Right atrium auricular region (tissue), 2 donors: ENCODE measurements at regions not wholly inside any gene's neighbourhood (a gene's known extent, or its start where the extent isn't known, plus 50 kb on each side); places are given as distances from the start of the nearest gene placed in this dataset.

Experiments used
- DNase-seq: peaks from one replicate; pipeline ENCODE4 v3.0.0-alpha.2; 2019; ENCODE audit warnings: low spot score
- H3K27ac ChIP-seq, 2 donors: fragments of 200-600 bp; sonication (generic); 1 replicate in 1 of 2; 2 replicates in 1 of 2; pipeline ENCODE4 v1.5.1; 2016 to 2019
- H3K27me3 ChIP-seq, 2 donors: fragments of 200-600 bp; sonication (generic); one replicate each; pipeline versions ENCODE4 v1.5.1 to v1.6.0; 2017 to 2019
- H3K36me3 ChIP-seq: fragments of 200-600 bp; sonication (generic); one replicate; pipeline ENCODE4 v1.5.1; 2016
- H3K4me1 ChIP-seq, 2 donors: fragments of 200-600 bp; sonication (generic); one replicate each; pipeline versions ENCODE4 v1.5.1 to v1.6.0; 2017 to 2019
- H3K4me3 ChIP-seq, 2 donors: fragments of 200-600 bp; sonication (generic); 1 replicate in 1 of 2; 2 replicates in 1 of 2; pipeline ENCODE4 v1.5.1; 2017 to 2019; ENCODE audit warnings: mild to moderate bottlenecking in 1 of 2, moderate library complexity in 1 of 2
- H3K9me3 ChIP-seq, 2 donors: fragments of 200-600 bp; sonication (generic); one replicate each; pipeline ENCODE4 v1.5.1; 2019
- CTCF ChIP-seq, 2 donors: fragments of 200-600 bp; sonication (generic); IDR thresholded peaks; one replicate each; pipeline ENCODE4 v1.5.1; 2019; ENCODE audit warnings: antibody characterized with exemption in 2 of 2

- TF ChIP-seq CTCF (IDR thresholded peaks at IDR 0.05), result no peak
- H3K4me3 ChIP-seq, result no peak overlapping the region
- H3K4me1 ChIP-seq, result no peaks in the 10 kb centered on the region
- no peaks in the 10 kb centered on the region for H3K36me3 ChIP-seq
- DNase-seq, result no peak
- H3K9me3 ChIP-seq, result no peaks in the 10 kb centered on the region
- H3K27me3 ChIP-seq, result no peaks in the 10 kb centered on the region
- H3K27ac ChIP-seq, result no peak overlapping the region
Measured at GRCh38 chr7:152553671-152554317, 118.0 kb upstream of the KMT2C start.

- Histone ChIP-seq H3K27ac (no peak overlapping the region), H3K4me1 (no peaks in the 10 kb centered on the region), H3K36me3 (no peaks in the 10 kb centered on the region), H3K4me3 (no peak overlapping the region), H3K9me3 (no peaks in the 10 kb centered on the region), H3K27me3 (no peaks in the 10 kb centered on the region)
- DNase-seq, result no peak
- TF ChIP-seq CTCF (IDR thresholded peaks at IDR 0.05), result no peak
Measured at GRCh38 chr7:152551304-152552036, 115.7 kb upstream of the KMT2C start.

- H3K4me3 ChIP-seq, result no peak overlapping the region
- no peak overlapping the region for H3K27ac ChIP-seq
- DNase-seq, result no peak
- no peaks in the 10 kb centered on the region for H3K9me3 ChIP-seq
- no peak for TF ChIP-seq CTCF (IDR thresholded peaks at IDR 0.05)
- no peaks in the 10 kb centered on the region for H3K4me1 ChIP-seq
- H3K36me3 ChIP-seq, result no peaks in the 10 kb centered on the region
- no peaks in the 10 kb centered on the region for H3K27me3 ChIP-seq
Measured at GRCh38 chr7:152544971-152545619, 109.3 kb upstream of the KMT2C start.

GRCh38 chr7:152544481-152544927, 108.7 kb upstream of the KMT2C start:
- H3K27me3 ChIP-seq, result no peaks in the 10 kb centered on the region
- no peak overlapping the region for H3K4me3 ChIP-seq
- DNase-seq, result no peak
- H3K27ac ChIP-seq, result no peak overlapping the region
- H3K36me3 ChIP-seq, result no peaks in the 10 kb centered on the region
- no peaks in the 10 kb centered on the region for H3K9me3 ChIP-seq
- TF ChIP-seq CTCF (IDR thresholded peaks at IDR 0.05), result no peak
- H3K4me1 ChIP-seq, result no peaks in the 10 kb centered on the region

GRCh38 chr7:152543799-152544198, 108.0 kb upstream of the KMT2C start:
- DNase-seq, result no peak
- Histone ChIP-seq H3K27me3 (no peaks in the 10 kb centered on the region), H3K4me1 (no peaks in the 10 kb centered on the region), H3K36me3 (no peaks in the 10 kb centered on the region), H3K27ac (no peak overlapping the region), H3K4me3 (no peak overlapping the region), H3K9me3 (no peaks in the 10 kb centered on the region)
- TF ChIP-seq CTCF (IDR thresholded peaks at IDR 0.05), result no peak
